ENCODE measurements at regions not wholly inside any gene's neighbourhood (a gene's known extent, or its start where the extent isn't known, plus 50 kb on each side); places are given as distances from the start of the nearest gene placed in this dataset.

GRCh38 chr6:164098857-164099267, 684.3 kb downstream of the QKI start:
- Histone ChIP-seq H3K36me3 (no peaks in the 10 kb centered on the region), H3K27ac (peak overlapping the region; percentile 84 to 96 (median 89)), H3K9me3 (no peaks in the 10 kb centered on the region), H3K4me3 (peak overlapping the region in 1 of 4 donors; percentile 19), H3K4me1 (peaks cover 42 to 47% of the 10 kb centered on the region in 2 donors), H3K27me3 (no peaks in the 10 kb centered on the region)
- ATAC-seq, result peak; percentile 94
- TF ChIP-seq CTCF (IDR thresholded peaks at IDR 0.05 in 4 of 5, conservative IDR thresholded peaks at IDR 0.05 in 1 of 5) (no peak), POLR2A (IDR thresholded peaks at IDR 0.05) (peak in 1 of 2 donors; percentile 58)
- intact Hi-C loops (cut with DNase I; ENCODE audit: low total_unique reads) (loop anchor here (1.0 to 2.0 kb wide), 4 partner anchors 10 to 682 kb away; no protein-coding TSS in a partner anchor), in situ Hi-C loops (cut with MboI; ENCODE audit: low sequenced_read_pairs in 4 of 4) (loop anchor here in 1 of 4 donors (5.0 kb wide), 1 partner anchor 677 kb away; no protein-coding TSS in a partner anchor)
- peak; percentile 95 to 96 for DNase-seq

DNA sequence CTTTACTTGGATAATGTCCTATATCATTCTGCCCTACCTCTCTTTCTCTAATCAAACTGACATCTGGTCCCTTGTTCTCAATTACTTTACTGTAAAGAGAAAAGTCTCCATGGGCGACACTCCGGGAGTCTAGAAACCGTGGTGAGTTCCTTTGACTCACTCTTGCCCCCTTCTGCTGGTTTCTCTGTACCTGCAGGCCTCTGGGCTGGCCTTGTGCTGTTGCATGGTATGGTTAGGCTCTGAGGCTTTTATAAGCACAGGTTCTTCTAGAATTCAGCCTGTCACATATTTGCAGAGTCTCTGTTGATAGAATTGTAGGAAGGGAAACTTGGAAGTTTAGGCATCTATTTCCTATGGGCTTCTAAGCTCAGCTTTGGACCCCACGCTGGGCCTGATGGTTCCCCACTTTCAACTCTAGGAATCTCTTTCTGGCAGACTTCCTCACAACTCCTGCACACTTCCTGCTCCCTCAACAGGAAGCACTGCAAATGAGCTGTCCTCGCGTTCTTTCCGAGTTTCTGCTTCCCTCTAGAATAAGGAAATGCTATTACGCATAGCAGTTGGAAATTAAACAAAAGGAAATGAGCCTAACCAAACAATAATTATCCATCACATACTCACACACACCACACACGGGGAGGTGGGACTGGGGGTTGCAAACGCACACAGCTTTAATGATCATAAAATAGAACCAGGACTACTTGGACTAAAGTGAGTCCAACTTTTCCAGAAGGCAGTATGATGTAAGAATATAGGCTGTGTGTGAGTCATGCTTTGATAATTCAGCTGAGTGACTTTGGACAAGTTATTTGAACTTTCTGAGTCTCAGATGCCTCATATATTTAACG, 683.3 kb downstream of the QKI start:
- Histone ChIP-seq H3K27me3 (no peaks in the 10 kb centered on the region), H3K9me3 (no peaks in the 10 kb centered on the region), H3K27ac (peak overlapping the region; percentile 84 to 96 (median 89)), H3K36me3 (no peaks in the 10 kb centered on the region), H3K4me3 (no peak overlapping the region), H3K4me1 (peaks cover 33 to 37% of the 10 kb centered on the region in 2 donors)
- intact Hi-C loops (cut with DNase I; ENCODE audit: low total_unique reads), result loop anchor here (1.0 to 2.0 kb wide), 3 partner anchors 134 to 681 kb away; no protein-coding TSS in a partner anchor
- in situ Hi-C loops (cut with MboI; ENCODE audit: low sequenced_read_pairs in 4 of 4), result loop anchor here in 1 of 4 donors (5.0 kb wide), 1 partner anchor 675 kb away; no protein-coding TSS in a partner anchor
- peak; percentile 41 to 62 for ATAC-seq
- TF ChIP-seq POLR2A (IDR thresholded peaks at IDR 0.05) (no peak), CTCF (IDR thresholded peaks at IDR 0.05 in 4 of 5, conservative IDR thresholded peaks at IDR 0.05 in 1 of 5) (peak in 3 of 5 experiments; percentile 32 to 47 (median 38))
- DNase-seq, result peak in 1 of 2 donors; percentile 68

GRCh38 chr6:164097056-164097455, 682.5 kb downstream of the QKI start:
- in situ Hi-C loops (cut with MboI; ENCODE audit: low sequenced_read_pairs in 4 of 4) (loop anchor here in 1 of 4 donors (5.0 kb wide), 1 partner anchor 675 kb away; no protein-coding TSS in a partner anchor), intact Hi-C loops (cut with DNase I; ENCODE audit: low total_unique reads) (no loop called here)

GRCh38 chr6:164095056-164095455, 680.5 kb downstream of the QKI start:
- intact Hi-C loops (cut with DNase I; ENCODE audit: low total_unique reads) (no loop called here), in situ Hi-C loops (cut with MboI; ENCODE audit: low sequenced_read_pairs in 4 of 4) (loop anchor here in 1 of 4 donors (5.0 kb wide), 1 partner anchor 673 kb away; no protein-coding TSS in a partner anchor)
- no peak overlapping the region for H3K4me3 ChIP-seq
- H3K36me3 ChIP-seq, result no peaks in the 10 kb centered on the region
- H3K27ac ChIP-seq, result no peak overlapping the region
- DNase-seq (no peak), ATAC-seq (no peak)
- H3K27me3 ChIP-seq, result no peaks in the 10 kb centered on the region
- H3K9me3 ChIP-seq, result no peaks in the 10 kb centered on the region
- peaks cover 24% of the 10 kb centered on the region in 2 donors for H3K4me1 ChIP-seq
- TF ChIP-seq POLR2A (IDR thresholded peaks at IDR 0.05) (no peak), CTCF (IDR thresholded peaks at IDR 0.05 in 4 of 5, conservative IDR thresholded peaks at IDR 0.05 in 1 of 5) (no peak)

More at GRCh38 chr6:164097056-164097455, 682.5 kb downstream of the QKI start:
- H3K27me3 ChIP-seq, result no peaks in the 10 kb centered on the region
- no peaks in the 10 kb centered on the region for H3K36me3 ChIP-seq
- H3K4me1 ChIP-seq, result peaks cover 26 to 30% of the 10 kb centered on the region in 2 donors
- no peaks in the 10 kb centered on the region for H3K9me3 ChIP-seq
- H3K4me3 ChIP-seq, result no peak overlapping the region
- peak in 1 of 2 donors; percentile 9 for DNase-seq
- no peak for ATAC-seq
- no peak for TF ChIP-seq CTCF (IDR thresholded peaks at IDR 0.05 in 4 of 5, conservative IDR thresholded peaks at IDR 0.05 in 1 of 5)
- no peak for TF ChIP-seq POLR2A (IDR thresholded peaks at IDR 0.05)
- peak overlapping the region; percentile 84 to 96 (median 89) for H3K27ac ChIP-seq

Measured in gastrocnemius medialis (tissue), 4 donors.